ENCODE measurements at regions not wholly inside any gene's neighbourhood (a gene's known extent, or its start where the extent isn't known, plus 50 kb on each side); places are given as distances from the start of the nearest gene placed in this dataset.
"Not testable (repeated sequence)": the region's sequence is repeated elsewhere in the genome, so short reads cannot be mapped to it uniquely, and the experiment has no call there.

DNA sequence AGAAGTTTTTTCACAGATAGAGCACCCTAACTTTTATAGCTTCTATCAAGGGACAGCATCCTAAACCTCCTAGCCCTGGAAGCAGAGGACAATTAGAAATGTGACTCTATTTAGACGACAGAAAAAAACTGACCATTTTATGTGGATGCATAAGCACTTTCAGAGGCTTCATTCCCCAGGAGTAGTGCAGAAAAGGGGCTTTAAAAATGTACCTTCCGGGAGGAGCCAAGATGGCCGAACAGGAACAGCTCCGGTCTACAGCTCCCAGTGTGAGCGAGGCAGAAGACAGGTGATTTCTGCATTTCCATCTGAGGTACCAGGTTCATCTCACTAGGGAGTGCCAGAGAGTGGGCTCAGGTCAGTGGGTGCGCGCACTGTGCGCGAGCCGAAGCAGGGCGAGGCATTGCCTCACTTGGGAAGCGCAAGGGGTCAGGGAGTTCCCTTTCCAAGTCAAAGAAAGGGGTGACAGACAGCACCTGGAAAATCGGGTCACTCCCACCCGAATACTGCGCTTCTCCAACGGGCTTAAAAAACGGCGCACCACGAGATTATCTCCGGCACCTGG, 416.4 kb upstream of the C1orf87 start:
- not testable (repeated sequence) for DNase-seq

DNA sequence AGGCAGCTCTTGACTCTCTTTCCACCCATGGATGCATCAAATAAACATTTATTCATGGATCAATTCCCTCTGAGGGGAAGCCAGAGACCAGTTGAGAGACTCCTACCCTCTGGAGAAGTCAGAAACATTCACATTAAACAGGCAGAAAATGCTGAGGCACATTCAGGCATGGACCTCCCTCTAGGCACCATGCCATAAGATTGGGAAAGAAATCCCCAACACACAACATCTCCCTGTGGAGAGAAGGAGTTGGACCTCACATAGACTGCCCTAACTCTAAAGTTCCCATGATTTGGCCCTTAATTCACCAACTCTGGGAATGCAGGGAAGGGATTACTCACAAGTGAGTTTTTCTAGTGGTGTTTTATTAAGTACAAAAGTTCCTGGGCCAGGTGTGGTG, 415.3 kb upstream of the C1orf87 start:
- DNase-seq = no peak

DNA sequence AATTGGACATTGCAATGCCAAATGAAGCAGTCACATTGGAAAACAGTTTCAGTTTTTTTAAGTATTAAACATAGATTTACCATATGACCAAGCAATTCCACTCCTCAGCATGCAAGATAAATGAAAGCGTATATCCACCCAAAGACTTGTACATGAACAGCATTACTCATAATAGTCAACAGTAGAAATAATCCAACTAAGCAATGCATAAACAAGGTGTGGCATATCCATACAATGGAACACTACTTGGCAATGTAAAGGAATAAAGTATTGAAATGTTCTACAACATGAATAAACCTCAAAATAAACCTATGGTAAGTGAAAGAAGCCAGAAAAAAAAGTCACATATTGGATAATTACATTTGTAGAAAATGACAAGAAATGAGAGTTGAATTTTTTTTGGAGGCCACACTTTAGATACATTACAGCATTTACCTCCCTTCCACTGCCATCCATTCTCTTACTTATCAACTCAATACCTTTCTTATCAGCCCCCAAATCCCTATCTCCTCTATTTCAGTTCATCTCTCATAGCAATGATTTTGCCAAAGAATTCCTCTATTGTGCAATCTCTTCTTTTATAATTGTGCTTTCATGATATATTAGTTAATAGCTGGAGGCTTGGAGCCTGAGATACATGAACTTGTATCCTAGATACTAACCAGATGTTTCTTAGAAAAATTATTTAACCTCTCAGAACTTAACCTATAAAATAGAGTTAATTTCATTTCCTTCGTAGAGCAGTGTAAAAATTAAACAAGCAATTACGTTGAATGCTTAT, 414.2 kb upstream of the C1orf87 start:
- DNase-seq = no peak

DNA sequence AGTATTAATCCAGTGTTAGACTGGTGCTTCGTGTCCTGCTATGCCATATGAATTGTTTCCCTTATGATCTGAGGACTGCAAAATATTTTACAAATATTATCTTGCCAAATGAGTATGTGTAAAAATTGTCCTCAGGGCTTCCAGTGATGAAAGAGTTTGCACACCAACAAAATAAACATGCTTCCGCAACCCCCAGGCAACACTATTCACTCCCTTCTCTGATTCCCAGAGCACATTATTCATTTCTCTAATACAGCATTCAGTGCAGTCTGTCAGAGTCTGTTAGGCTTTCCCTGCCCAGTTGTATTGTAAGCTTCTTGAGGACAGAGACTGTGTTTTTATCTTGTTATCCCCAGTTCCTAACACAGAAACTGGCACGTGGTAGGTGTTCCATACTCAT, 409.9 kb upstream of the C1orf87 start:
- DNase-seq = no peak

DNA sequence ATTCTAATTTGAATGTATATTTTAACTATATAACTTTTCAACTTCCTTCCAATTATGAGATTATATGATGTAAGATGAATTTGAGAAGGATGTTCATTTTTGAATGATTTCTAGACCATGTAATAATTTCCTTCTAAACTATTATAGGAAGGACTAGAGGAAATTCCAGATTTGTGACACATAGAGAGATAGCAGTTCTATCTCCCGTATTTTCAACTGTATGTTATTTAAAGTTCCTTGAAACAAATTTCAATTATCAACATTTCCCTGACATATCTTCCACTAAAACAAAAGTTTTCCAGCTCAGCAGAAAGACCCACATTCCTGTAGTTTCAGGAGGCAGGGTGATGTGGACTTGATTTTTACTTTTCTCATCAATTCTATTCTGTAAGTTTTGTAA, 396.7 kb upstream of the C1orf87 start:
- no peak for DNase-seq

DNA sequence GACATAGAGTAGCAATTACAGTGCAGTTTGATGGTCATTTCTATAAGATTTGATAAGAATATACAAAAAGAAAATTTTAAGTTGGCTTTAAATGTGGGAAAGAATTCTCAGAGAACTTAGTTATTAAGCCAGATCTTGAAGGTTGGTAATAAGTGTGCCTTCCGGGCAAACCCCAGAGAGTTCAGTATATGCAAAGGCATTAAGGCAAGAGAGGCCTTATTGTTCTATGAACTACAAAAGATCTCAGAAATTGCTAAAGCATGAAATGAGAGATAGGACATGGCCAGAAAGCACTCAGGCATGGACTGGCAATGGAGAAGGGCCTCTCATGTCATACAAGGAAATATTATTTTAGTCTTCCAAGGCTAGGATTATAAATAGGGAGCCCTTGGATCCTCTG, 390.2 kb upstream of the C1orf87 start:
- DNase-seq = no peak

DNA sequence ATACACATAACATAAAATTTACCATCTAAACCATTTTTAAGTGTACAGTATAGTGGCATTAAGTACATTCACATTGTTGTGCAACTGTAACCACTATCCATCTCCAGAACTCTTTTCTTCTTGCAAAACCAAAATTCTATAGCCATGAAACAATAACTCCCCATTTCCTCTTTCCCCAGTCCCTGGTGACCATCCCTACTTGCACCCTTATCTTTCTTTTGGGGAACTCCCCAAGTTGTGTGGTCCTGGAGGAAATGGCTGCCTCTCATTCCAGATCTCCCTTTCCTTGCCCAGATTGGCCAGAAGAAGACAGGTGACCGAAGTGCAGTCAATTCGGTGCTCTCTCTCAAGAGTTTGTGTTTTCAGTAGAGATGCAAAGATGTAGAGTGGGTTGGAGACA, 389.6 kb upstream of the C1orf87 start:
- DNase-seq = no peak

DNA sequence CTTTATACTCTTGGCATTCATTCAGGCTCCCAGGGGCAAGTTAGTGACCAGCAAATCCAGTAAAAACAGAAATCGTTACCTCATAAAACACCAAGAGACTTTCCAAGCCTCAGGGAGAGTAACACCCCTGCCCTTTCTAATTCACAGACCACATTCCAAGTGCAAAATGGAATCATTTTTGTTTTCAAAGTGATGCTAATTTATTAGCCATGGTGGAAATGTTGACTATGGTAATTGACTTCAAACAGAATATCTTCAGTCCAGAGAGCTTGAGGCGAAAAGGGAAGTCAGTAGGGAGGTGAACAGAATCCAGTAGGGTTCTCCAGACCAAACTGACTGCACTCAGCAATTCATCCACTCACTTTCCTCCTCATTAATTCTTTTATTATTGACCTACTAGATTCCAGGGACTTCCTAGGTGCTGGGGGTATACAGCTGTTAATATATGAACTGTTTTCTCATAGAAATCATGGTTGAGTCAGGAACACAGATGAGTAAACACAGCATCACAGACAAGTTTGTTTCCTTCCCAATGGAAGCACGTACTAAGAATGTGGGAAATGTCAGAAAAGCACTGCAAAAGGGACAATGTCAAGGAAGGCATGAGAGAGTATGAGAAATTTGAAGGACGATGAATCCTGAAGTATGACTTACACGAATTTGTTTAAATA, 388.5 kb upstream of the C1orf87 start:
- no peak for DNase-seq

DNA sequence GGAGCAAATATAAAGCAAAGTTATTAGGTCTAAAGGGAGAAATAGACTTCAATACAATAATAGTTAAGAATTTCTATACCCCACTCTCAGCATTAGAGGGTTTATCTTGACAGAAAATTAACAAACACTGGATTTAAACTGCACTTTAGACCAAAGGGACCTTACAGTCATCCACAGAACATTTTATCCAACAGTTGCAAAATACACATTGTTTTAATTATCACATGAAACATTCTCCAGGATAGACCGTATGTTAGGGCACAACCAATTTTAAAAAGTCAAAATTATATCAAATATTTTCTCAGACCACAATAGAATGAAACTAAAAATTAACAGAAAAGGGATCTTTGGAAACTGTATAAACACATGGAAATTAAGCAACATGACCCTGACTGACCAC, 384.5 kb upstream of the C1orf87 start:
- DNase-seq = no peak

DNA sequence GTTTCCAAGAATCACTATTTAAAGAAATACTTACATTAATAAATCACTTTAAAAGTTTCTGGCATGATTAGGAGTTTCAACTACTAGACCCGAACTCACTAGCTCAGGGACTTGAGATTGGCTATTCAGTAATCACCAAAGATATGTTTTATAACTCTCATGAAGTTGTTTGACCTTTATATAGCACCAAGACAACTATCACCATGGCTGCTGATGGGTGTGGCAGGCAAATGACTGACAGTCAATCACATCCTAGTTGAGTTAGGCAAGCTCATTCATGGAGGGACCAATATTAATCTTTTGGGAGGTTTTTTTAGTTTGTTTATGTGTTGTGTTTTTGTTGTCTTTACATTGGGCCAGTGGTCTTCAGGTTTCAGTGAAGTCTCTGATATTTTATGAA, 376.3 kb upstream of the C1orf87 start:
- DNase-seq = no peak

DNA sequence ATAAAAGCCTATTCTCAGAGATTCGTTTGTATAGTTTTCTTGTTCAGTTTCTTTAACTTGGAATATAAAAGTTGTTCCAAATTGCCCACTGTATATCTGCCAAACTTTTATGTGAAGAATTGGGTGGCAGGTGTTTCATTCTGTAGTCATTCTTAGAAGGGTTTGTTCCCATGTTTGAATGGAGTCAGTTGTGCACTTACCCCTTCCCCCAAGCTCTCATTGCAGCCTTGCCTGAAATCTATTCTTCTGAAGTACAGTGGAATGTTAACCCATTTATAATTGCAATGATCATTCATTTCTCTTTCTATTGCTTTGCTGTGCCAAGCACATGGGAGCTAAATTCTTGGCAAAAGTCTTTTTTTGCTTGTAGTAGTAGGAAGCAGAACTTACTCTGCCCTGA, 375.3 kb upstream of the C1orf87 start:
- DNase-seq = no peak

DNA sequence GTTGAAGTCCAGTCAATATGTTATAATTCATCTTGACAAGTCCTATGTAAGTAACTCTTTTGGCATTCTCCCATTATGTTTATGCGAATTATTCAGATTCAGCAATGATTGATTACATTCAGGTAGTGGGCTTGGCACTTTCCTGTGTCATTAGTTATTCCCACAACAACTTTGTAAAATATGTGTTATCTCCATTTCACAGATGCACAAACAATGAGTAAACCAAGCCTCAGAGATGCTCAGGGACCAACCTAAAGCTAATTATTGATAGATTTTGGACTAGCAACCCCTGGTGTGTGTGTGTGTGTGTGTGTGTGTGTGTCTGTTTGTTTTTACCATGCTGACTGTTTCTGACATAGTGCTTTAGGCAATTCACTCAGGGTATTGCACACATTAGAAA, 371.1 kb upstream of the C1orf87 start:
- DNase-seq = no peak

DNA sequence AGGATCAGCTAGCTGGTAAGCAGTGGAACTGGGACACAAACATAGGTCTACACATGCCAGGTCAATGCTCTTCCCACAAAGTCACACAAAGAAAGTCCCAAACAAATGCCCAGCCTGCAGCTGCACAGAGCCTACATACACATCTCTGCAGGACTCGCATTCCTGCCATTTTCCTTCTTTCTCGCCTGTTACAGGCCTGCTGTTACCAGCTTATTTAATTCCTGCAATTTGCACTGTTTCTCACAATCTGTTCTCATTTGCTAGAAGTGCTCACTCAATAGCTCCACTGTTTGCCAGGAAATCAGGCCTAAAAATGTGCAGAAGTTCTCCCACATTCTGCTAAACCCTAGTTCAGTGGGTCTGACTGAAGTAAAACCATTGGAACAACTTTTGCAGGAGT, 362.6 kb upstream of the C1orf87 start:
- DNase-seq = no peak

DNA sequence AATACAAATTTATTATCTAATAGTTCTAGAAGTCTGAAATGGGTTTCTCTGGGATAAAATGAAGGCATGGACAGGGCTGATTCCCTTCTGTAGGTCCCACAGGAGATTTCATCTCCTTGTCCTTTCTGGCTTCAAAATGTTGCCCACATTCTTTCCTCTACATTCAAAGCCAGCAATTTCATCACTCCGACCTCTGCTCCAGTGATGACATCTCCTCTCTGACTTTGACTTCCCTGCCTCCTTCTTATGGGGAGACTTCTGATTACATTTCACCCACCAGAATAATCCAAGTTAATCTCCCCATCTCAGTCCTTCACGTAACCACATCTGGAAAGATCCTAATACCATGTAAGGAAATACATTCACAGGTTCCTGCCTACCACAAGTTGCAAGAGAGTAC, 358.0 kb upstream of the C1orf87 start:
- no peak for DNase-seq

DNA sequence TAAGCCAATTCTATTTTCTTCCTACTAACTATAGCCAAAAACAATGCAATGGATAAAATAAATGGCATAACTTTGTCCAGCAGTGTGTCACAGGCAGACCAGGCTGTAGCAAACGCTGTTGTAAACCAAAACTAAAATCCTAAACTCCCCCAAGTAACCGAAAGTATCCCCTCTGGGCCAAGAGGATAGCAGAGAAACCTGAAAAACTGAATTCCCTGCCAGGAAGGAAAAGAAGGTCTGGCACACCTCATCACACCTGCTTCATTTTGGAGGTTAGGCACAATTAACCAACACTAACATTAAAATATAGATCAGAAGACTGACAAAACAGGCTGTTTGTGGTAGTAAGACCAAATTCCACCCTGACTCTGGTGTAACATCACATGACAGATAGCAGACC, 356.8 kb upstream of the C1orf87 start:
- DNase-seq = no peak

DNA sequence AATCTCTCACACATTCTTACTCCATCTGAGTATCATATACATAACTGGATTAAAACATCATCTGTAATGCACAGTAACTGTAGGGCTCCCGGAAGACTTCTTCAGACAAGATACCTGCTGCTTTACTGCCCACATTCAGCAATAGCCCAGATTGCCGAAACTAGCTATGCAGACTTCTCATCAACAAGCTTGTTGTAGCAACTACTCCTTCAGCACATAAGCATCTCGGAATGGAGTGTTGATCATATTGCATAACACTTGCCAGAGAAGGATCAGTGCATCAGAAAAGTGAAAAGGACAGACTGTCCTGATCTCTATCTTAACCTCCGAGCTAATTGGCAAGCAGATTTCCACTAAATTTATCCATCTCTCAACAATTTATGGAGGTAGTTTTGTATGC, 354.6 kb upstream of the C1orf87 start:
- DNase-seq = no peak

DNA sequence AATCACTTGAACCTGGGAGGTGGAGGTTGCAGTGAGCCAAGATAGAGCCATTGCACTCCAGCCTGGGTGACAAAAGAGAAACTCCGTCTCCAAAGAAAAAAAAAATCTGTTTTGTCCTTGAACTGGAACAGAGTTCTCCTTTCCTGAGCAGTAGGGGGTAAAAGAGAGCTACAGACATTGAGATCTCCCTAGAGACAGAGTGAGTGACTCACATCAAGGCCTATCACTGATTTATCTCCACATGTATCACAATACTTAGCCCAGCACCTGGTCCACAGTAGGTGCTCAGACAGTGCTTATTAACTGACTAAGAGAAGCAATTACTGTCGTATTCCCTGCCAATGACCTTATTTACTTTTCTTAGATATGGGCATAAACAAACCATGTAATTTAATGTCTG, 354.1 kb upstream of the C1orf87 start:
- DNase-seq = no peak

DNA sequence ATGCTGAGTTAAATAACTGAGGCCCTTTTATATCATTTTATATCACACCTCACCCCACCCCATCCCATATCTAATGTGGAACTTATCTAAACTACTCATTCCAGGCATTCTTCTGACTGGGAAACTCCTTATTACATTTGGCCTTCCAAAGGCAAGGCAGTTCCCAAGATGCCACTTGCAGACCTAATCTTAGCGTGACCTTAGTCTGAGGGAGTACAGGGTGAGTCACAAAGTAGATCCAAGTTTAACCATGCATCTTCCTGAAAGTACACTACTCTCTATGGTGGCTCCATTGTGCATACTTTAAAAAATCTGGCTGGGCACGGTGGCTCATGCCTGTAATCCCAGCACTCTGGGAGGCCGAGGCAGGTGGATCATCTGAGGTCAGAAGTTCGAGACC, 353.6 kb upstream of the C1orf87 start:
- no peak for DNase-seq

DNA sequence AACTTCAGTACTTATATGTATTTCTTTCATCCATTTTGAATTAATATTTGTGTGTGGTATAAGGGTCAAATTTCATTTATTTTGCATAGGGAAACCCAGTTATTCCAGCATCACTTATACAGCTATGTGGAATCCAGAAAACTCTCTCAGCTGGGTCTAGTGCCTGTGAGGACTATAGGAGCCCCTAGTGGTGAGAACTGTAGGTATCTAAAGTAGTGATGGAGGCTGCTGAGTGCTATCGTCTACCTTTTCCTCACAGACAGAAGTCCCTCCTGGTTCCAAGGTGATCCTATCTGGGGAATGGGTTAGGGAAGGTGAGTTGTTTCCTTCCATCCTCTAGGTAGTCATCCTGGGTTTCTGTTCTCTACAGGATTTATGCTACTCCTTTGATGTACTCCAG, 352.0 kb upstream of the C1orf87 start:
- no peak for DNase-seq

DNA sequence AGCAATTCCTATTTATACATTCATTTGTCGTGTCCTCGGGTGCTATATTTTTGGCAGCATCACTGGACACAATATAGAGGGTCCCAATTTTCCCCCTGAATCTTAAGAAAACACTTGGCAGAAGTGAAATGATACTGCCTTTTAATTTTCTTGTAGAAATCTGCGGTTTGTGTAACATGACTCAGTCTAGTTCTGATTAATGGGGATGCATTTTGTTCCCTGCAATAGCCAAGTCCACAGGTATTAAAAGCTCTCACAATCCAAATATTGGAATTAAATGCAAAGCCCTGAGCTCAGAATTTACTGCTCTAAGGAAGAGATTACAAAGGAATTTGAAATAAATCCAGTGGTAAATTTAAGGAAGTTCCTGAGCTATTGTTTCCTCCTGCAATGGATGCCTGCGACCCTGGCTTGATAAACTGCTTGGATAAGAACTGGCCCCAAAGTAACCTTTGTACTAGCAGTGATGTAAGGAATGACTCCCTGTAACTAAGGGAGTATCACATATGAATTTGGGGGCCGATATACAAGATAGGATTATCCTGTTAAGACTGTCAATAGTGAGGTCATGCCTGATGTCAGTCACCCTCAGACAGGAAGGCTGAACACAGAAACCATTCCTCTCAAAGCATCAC, 349.7 kb upstream of the C1orf87 start:
- no peak for DNase-seq

DNA sequence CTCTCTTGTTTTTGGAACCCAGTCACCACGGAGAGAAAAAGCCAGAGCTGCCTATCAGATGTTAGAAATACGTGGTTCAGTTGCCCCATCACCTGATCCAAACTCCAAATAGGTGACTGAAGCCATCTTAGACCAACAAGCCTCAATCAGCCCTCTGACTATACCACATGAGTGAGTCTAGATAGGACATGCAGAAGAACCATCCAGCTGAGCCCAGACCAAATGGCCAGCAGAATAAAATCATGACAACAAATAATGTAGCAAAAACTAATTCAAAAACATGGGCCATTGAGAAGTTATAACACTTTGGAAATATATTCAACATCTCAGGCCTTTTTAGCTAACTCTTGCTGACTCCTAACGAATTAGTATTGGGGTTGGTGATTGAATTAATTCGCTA, 348.4 kb upstream of the C1orf87 start:
- DNase-seq = no peak

DNA sequence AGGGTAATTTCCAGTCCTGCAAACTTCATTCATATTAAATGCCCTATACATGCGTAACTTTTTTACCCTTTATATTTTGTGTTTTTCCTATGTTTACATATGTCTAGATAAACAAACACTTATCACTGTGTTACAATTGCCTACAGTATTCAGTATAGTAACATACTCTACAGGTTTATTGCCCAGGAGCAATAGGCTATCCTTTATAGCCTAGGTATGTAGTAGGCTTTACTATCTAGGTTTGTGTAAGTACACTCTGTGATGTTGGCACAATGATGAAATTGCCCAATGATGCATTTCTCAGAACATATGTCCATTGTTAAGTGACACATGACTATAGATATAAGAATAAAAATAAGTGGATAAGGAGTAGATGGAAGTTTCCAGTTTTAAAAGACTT, 345.5 kb upstream of the C1orf87 start:
- no peak for DNase-seq

DNA sequence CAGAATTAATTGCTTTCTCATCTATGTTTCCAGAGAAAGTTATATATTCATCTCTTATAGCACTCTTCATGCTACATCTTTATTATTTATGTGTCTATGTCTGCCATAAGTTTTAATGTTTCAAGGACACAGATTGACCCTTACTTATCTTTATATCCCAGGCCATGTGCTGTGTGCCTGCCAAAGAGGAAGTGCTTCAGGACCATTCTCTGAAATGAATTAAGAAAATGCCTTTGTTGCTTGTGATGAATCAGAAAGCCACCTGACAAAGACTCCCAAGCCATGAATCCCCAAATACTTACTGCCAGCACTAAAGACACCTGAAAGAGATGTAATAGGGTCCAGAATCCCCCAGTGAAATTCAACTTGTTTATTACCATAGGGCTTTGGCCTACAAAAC, 342.1 kb upstream of the C1orf87 start:
- no peak for DNase-seq

DNA sequence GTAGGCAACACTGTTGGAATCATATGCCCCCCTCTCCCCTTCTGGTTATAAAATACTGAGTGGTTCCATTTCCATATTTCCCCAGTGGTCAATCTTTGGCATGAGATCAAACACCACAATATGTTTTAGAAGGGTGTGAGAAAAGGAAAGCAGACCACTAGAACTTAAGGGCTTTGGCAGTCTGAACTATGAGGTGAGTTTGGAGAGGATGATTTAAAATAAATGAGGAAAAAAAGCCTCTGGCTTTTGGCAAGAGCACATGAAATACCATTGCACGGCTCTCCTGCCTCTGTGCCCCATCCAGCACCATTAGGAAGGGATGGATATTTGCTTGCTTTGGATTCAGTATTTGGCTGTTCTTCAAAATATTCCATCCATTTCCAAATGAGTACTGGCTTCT, 339.5 kb upstream of the C1orf87 start:
- no peak for DNase-seq
